MM.1S (cell line): ENCODE measurements at regions not wholly inside any gene's neighbourhood (a gene's known extent, or its start where the extent isn't known, plus 50 kb on each side); places are given as distances from the start of the nearest gene placed in this dataset.

Experiments
- DNase-seq: peaks from one replicate; pipeline ENCODE4 v3.0.0-alpha.2; 2015
- H2AFZ ChIP-seq: fragments of 300-600 bp; sonication (generic); 2 replicates; pipeline ENCODE4 v1.6.0; 2016; ENCODE audit warnings: antibody characterized with exemption, low read length
- H3F3A ChIP-seq: fragments of 300-600 bp; sonication (generic); 2 replicates; pipeline ENCODE4 v1.6.1; 2016; ENCODE audit warnings: mild to moderate bottlenecking, antibody characterized with exemption, low read length, moderate library complexity, mixed read lengths; ENCODE audit not compliant: insufficient read depth
- H3K27ac ChIP-seq: fragments of 300-600 bp; sonication (generic); 2 replicates; pipeline ENCODE4 v1.5.1; 2016; ENCODE audit warnings: mild to moderate bottlenecking, low read length
- H3K27me3 ChIP-seq: fragments of 300-600 bp; sonication (generic); replicated peaks from 2 replicates; pipeline ENCODE4 v1.6.0; 2016; ENCODE audit warnings: low read length; ENCODE audit not compliant: insufficient read depth
- H3K36me3 ChIP-seq: fragments of 300-600 bp; sonication (generic); replicated peaks from 2 replicates; pipeline ENCODE4 v1.6.1; 2016; ENCODE audit warnings: mild to moderate bottlenecking, low read length, mixed read lengths; ENCODE audit not compliant: insufficient read depth
- H3K4me1 ChIP-seq: fragments of 300-600 bp; sonication (generic); 2 replicates; pipeline ENCODE4 v1.6.1; 2016; ENCODE audit warnings: low read length, mixed read lengths
- H3K4me2 ChIP-seq: fragments of 300-600 bp; sonication (generic); 2 replicates; pipeline ENCODE4 v1.6.0; 2016; ENCODE audit warnings: low read depth, low read length
- H3K4me3 ChIP-seq: fragments of 300-600 bp; sonication (generic); 2 replicates; pipeline ENCODE4 v1.5.1; 2016; ENCODE audit warnings: low read length, mixed read lengths
- H3K79me2 ChIP-seq: fragments of 300-600 bp; sonication (generic); 2 replicates; pipeline ENCODE4 v1.6.1; 2016; ENCODE audit warnings: mixed run types, low read length, mixed read lengths
- H3K9ac ChIP-seq: fragments of 300-600 bp; sonication (generic); 2 replicates; pipeline ENCODE4 v1.6.1; 2016; ENCODE audit warnings: low read length, mixed read lengths
- H3K9me2 ChIP-seq: fragments of 300-600 bp; sonication (generic); replicated peaks from 2 replicates; pipeline ENCODE4 v1.6.1; 2016; ENCODE audit warnings: mild to moderate bottlenecking, low read length, mixed read lengths; ENCODE audit not compliant: insufficient read depth
- H3K9me3 ChIP-seq: fragments of 300-600 bp; sonication (generic); replicated peaks from 2 replicates; pipeline ENCODE4 v1.6.1; 2016; ENCODE audit warnings: mild to moderate bottlenecking, low read length, mixed read lengths; ENCODE audit not compliant: insufficient read depth
- H4K20me1 ChIP-seq: fragments of 300-600 bp; sonication (generic); 2 replicates; pipeline ENCODE4 v1.6.1; 2016; ENCODE audit warnings: mild to moderate bottlenecking, low read length, moderate library complexity, mixed read lengths; ENCODE audit not compliant: insufficient read depth
- EZH2 ChIP-seq: fragments of 300-600 bp; sonication (generic); optimal IDR thresholded peaks from 2 replicates; pipeline ENCODE3; 2017; ENCODE audit warnings: low read depth, mild to moderate bottlenecking, antibody characterized with exemption, low read length, mixed read lengths
- EZH2phosphoT487 ChIP-seq: fragments of 300-600 bp; sonication (generic); IDR thresholded peaks from 2 replicates; pipeline ENCODE4 v1.6.1; 2018; ENCODE audit warnings: antibody characterized with exemption, low read length
- TF ChIP-seq, protein P1 (sequence below): fragments of 300-600 bp; sonication (generic); IDR thresholded peaks from 2 replicates; pipeline ENCODE4 v1.5.1; 2016; ENCODE audit warnings: antibody characterized with exemption, low read length, mixed read lengths

DNA sequence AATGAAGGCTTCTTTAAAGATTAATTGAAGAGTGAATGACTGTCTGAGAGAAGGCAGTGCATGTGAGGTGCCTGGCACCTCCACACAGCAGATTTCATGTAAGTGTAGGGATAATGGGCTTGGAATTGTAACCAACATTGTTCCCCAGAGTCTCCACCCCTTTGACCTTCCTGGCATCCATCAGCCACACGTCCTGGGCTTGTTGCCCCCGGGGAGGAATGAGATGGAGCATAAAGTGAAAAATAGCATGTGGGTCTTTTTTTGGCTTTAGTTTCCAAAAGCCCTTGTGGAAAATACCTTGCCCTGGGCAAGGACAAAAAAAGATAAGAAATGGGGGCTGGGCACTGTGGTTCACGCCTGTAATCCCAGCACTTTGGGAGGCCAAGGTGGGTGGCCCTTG is 242.2 kb upstream of the ECI2 start:
- no peaks in the 10 kb centered on the region for H3K79me2 ChIP-seq
- H3K27ac ChIP-seq, result no peak overlapping the region
- no peak overlapping the region for H3K4me3 ChIP-seq
- no peaks in the 10 kb centered on the region for H3K9me3 ChIP-seq
- H3F3A ChIP-seq, result no peaks in the 10 kb centered on the region
- no peak for DNase-seq
- H3K9me2 ChIP-seq, result no peaks in the 10 kb centered on the region
- no peaks in the 10 kb centered on the region for H3K36me3 ChIP-seq
- H3K4me2 ChIP-seq, result no peak overlapping the region
- no peaks in the 10 kb centered on the region for H3K4me1 ChIP-seq
- H3K27me3 ChIP-seq, result no peaks in the 10 kb centered on the region
- no peak overlapping the region for H3K9ac ChIP-seq
- no peak overlapping the region for H2AFZ ChIP-seq
- H4K20me1 ChIP-seq, result no peaks in the 10 kb centered on the region
- TF ChIP-seq EZH2phosphoT487, result no peak
- TF ChIP-seq, protein P1, sequence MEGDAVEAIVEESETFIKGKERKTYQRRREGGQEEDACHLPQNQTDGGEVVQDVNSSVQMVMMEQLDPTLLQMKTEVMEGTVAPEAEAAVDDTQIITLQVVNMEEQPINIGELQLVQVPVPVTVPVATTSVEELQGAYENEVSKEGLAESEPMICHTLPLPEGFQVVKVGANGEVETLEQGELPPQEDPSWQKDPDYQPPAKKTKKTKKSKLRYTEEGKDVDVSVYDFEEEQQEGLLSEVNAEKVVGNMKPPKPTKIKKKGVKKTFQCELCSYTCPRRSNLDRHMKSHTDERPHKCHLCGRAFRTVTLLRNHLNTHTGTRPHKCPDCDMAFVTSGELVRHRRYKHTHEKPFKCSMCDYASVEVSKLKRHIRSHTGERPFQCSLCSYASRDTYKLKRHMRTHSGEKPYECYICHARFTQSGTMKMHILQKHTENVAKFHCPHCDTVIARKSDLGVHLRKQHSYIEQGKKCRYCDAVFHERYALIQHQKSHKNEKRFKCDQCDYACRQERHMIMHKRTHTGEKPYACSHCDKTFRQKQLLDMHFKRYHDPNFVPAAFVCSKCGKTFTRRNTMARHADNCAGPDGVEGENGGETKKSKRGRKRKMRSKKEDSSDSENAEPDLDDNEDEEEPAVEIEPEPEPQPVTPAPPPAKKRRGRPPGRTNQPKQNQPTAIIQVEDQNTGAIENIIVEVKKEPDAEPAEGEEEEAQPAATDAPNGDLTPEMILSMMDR, result no peak

DNA sequence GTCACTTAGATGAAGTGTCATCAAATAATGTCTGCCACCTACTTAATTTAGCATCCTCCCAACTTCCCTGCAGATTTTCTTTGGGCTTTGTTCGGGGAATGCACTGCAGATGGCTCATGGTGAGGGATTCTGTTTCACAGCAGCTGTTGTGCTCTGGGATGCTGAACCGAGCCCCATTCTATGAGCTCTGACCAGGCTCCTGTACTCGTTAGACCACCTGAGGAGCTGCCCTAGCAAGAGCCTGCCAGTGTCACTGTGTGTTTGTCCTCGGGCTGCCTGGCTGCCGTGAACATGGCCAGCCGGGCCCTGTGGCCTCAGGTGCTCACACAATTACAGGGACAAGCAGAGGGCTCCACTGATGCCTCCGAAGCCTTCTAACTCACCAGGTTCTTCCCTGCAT is 238.8 kb upstream of the ECI2 start:
- H3K4me3 ChIP-seq, result no peak overlapping the region
- H3K79me2 ChIP-seq, result no peaks in the 10 kb centered on the region
- H4K20me1 ChIP-seq, result no peaks in the 10 kb centered on the region
- H3K27ac ChIP-seq, result no peak overlapping the region
- TF ChIP-seq EZH2 (no peak), EZH2phosphoT487 (no peak)
- TF ChIP-seq, protein P1, result no peak
- no peak overlapping the region for H3K4me2 ChIP-seq
- H3K4me1 ChIP-seq, result no peaks in the 10 kb centered on the region
- H3K9me2 ChIP-seq, result no peaks in the 10 kb centered on the region
- H3F3A ChIP-seq, result no peaks in the 10 kb centered on the region
- DNase-seq, result no peak
- H3K9ac ChIP-seq, result no peak overlapping the region
- no peaks in the 10 kb centered on the region for H3K9me3 ChIP-seq
- H3K27me3 ChIP-seq, result no peaks in the 10 kb centered on the region
- no peak overlapping the region for H2AFZ ChIP-seq
- H3K36me3 ChIP-seq, result no peaks in the 10 kb centered on the region

DNA sequence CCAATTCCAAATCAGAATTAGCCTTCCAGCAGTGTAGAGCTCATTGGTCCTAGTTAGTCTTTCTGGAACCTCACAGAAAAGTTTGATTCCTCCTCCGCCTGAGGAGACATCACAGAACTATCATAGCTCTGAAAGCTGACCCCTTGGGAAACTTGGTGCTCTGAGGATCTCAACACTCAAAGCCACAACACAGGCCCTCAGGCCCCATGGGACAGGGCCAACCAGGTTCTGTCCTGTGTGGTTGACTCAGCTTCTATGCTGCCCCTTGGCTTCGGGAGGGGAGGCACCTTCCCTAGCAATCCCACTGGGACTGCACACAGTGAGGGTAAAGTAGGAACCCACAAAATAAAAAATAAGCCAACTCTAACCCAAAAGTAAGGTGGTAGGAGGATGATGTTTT is 237.5 kb upstream of the ECI2 start:
- H3K27me3 ChIP-seq, result no peaks in the 10 kb centered on the region
- H3K9me3 ChIP-seq, result no peaks in the 10 kb centered on the region
- H4K20me1 ChIP-seq, result no peaks in the 10 kb centered on the region
- TF ChIP-seq, protein P1, result no peak
- TF ChIP-seq EZH2phosphoT487 (no peak), EZH2 (no peak)
- H3K79me2 ChIP-seq, result no peaks in the 10 kb centered on the region
- H3K9me2 ChIP-seq, result no peaks in the 10 kb centered on the region
- no peak overlapping the region for H3K4me3 ChIP-seq
- no peaks in the 10 kb centered on the region for H3K36me3 ChIP-seq
- no peak overlapping the region for H3K9ac ChIP-seq
- no peak overlapping the region for H3K27ac ChIP-seq
- H3F3A ChIP-seq, result no peaks in the 10 kb centered on the region
- H2AFZ ChIP-seq, result no peak overlapping the region
- H3K4me2 ChIP-seq, result no peak overlapping the region
- H3K4me1 ChIP-seq, result no peaks in the 10 kb centered on the region
- no peak for DNase-seq
